ACC112 (cell line): ENCODE measurements at regions not wholly inside any gene's neighbourhood (a gene's known extent, or its start where the extent isn't known, plus 50 kb on each side); places are given as distances from the start of the nearest gene placed in this dataset.

Experiments used
- H2AFZ ChIP-seq: fragments of 200-600 bp; sonication (generic); one replicate; pipeline ENCODE4 v1.6.0; 2017; ENCODE audit warnings: antibody characterized with exemption, low read length; ENCODE audit not compliant: unreplicated experiment
- H3K27ac ChIP-seq: fragments of 200-600 bp; sonication (generic); 2 replicates; pipeline ENCODE4 v1.5.1; 2014; ENCODE audit warnings: low read depth, mild to moderate bottlenecking, antibody characterized with exemption, low read length, moderate library complexity
- H3K27me3 ChIP-seq: fragments of 200-600 bp; sonication (generic); 2 replicates; pipeline ENCODE4 v1.6.1; 2014; ENCODE audit warnings: mild to moderate bottlenecking, antibody characterized with exemption, low read length, moderate library complexity, mixed read lengths; ENCODE audit not compliant: insufficient read depth
- H3K36me3 ChIP-seq: fragments of 200-600 bp; sonication (generic); 2 replicates; pipeline ENCODE4 v1.6.1; 2016; ENCODE audit warnings: mild to moderate bottlenecking, antibody characterized with exemption, low read length, moderate library complexity, mixed read lengths; ENCODE audit not compliant: insufficient read depth
- H3K4me1 ChIP-seq: fragments of 200-600 bp; sonication (generic); one replicate; pipeline ENCODE4 v1.6.1; 2016; ENCODE audit warnings: low read length, mixed read lengths; ENCODE audit not compliant: insufficient read depth, unreplicated experiment, control insufficient read depth
- H3K4me3 ChIP-seq: fragments of 200-600 bp; sonication (generic); 2 replicates; pipeline ENCODE4 v1.5.1; 2014; ENCODE audit warnings: mild to moderate bottlenecking, low read depth, low read length
- H3K79me2 ChIP-seq: fragments of 200-600 bp; sonication (generic); one replicate; pipeline ENCODE4 v1.6.0; 2016; ENCODE audit warnings: low read length; ENCODE audit not compliant: control insufficient read depth, unreplicated experiment, insufficient read depth

DNA sequence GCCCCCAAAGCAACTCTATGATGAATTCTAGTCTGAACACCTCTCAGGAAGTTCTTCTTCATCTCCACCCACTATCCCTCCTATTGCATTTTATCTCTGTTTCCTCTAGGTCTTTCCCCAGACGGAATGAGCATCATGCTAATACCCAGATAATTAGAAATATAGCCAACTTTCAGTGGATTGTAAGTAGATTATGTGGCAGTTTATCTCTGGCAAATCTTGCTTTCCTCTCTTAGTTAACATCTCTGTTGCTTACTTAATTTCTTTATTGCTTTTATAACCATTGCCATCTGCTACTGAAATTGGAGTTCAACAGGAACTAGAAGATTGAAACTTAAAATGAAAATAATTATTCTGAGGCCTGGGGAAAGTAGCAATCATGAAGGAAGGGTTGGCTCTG, 378.6 kb downstream of the RPS6KC1 start:
- Histone ChIP-seq H3K4me3 (no peak overlapping the region), H3K4me1 (no peaks in the 10 kb centered on the region)

DNA sequence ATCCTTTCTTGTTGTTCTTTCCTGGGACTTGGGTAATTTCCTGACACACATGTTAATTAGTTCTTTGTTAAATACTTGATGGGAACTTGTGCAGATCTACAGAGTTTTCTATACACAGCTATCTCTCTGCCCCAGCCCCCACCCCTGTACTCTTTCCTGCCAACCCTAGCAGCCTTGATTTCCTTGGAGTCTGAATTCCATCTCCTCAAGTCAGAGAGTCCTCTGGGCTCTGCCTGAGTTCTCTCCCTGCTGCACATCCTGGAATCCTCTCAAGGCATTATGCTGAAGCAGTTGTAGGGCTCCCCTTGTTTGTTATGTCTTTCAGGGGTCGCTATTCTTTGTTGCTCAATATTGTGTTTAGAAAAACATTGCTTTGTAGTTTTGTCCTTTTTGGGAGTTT, 384.7 kb downstream of the RPS6KC1 start:
- Histone ChIP-seq H3K36me3 (no peaks in the 10 kb centered on the region), H2AFZ (no peak overlapping the region), H3K79me2 (no peaks in the 10 kb centered on the region), H3K27ac (no peak overlapping the region), H3K4me3 (no peak overlapping the region), H3K27me3 (0 out of 2 replicates have a peak, but pooled peaks cover 2% of the 10 kb centered on the region), H3K4me1 (no peaks in the 10 kb centered on the region)

More for the DNA sequence above, 378.6 kb downstream of the RPS6KC1 start:
- Histone ChIP-seq H2AFZ (no peak overlapping the region), H3K36me3 (no peaks in the 10 kb centered on the region), H3K27ac (no peak overlapping the region), H3K27me3 (peaks cover 20% of the 10 kb centered on the region; the same call in 1 of the 2 replicates), H3K79me2 (no peaks in the 10 kb centered on the region)

- 0 out of 2 replicates have a peak, but pooled peaks cover 2% of the 10 kb centered on the region for H3K27me3 ChIP-seq
- H3K36me3 ChIP-seq: no peaks in the 10 kb centered on the region
- H3K79me2 ChIP-seq: no peaks in the 10 kb centered on the region
- no peak overlapping the region for H3K4me3 ChIP-seq
- H2AFZ ChIP-seq: no peak overlapping the region
- H3K4me1 ChIP-seq: no peaks in the 10 kb centered on the region
- no peak overlapping the region for H3K27ac ChIP-seq
These were observed 387.3 kb downstream of the RPS6KC1 start for GRCh38 chr1:213438339-213438738.

GRCh38 chr1:213439703-213440102, 388.7 kb downstream of the RPS6KC1 start:
- Histone ChIP-seq H2AFZ (no peak overlapping the region), H3K4me3 (no peak overlapping the region), H3K36me3 (no peaks in the 10 kb centered on the region), H3K4me1 (no peaks in the 10 kb centered on the region), H3K27ac (no peak overlapping the region), H3K79me2 (no peaks in the 10 kb centered on the region), H3K27me3 (0 out of 2 replicates have a peak, but pooled peaks cover 2% of the 10 kb centered on the region)

DNA sequence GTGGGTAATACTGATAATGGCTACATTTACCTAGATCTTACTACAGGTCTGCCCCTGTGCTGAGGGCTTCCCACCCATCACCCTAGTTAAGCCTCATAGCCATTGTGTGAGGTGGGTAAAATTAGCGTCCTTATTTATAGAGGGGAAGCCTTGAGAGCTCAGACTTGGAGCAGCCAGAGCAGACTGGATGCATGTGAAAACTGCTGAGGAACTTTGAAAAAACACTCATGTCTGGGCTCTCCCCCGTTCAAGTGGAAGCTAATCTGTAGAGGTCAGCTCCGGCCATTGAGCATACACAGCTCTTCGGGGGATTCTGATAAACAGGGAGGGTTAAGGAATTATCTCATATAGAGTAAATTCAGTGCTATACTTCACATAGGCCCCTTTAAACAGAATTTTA, 389.7 kb downstream of the RPS6KC1 start:
- H3K27ac ChIP-seq: no peak overlapping the region
- no peaks in the 10 kb centered on the region for H3K4me1 ChIP-seq
- no peaks in the 10 kb centered on the region for H3K79me2 ChIP-seq
- H3K36me3 ChIP-seq: no peaks in the 10 kb centered on the region
- H3K27me3 ChIP-seq: 0 out of 2 replicates have a peak, but pooled peaks cover 2% of the 10 kb centered on the region
- no peak overlapping the region for H2AFZ ChIP-seq
- no peak overlapping the region for H3K4me3 ChIP-seq

GRCh38 chr1:213443415-213443814, 392.4 kb downstream of the RPS6KC1 start:
- Histone ChIP-seq H3K4me3 (no peak overlapping the region), H3K27me3 (peaks cover 3% of the 10 kb centered on the region; the same call in 1 of the 2 replicates), H3K27ac (no peak overlapping the region), H3K4me1 (no peaks in the 10 kb centered on the region), H2AFZ (no peak overlapping the region), H3K36me3 (no peaks in the 10 kb centered on the region), H3K79me2 (no peaks in the 10 kb centered on the region)

DNA sequence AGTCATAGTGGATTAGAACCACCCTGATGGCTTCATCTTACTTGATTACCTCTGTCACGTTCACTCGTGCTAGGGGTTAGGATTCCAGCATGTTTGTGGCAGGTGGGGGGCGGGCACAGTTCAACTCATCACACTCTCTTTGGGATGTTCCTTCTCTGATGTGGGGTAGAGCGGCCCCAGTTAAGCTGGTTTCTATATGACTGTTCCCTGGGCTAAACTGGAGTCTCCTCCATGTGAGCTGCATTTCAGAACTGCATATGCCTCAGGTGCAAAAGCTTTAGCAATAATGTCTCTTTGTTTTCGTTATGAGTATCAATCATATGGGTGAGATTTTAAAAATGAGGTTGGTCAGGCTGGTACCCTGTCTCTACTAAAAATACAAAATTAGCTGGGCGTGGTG, 393.2 kb downstream of the RPS6KC1 start:
- Histone ChIP-seq H3K36me3 (no peaks in the 10 kb centered on the region), H3K79me2 (no peaks in the 10 kb centered on the region), H3K4me3 (no peak overlapping the region), H3K27ac (no peak overlapping the region), H3K27me3 (peaks cover 9% of the 10 kb centered on the region; the same call in 1 of the 2 replicates), H3K4me1 (no peaks in the 10 kb centered on the region), H2AFZ (no peak overlapping the region)

- Histone ChIP-seq H3K36me3 (no peaks in the 10 kb centered on the region), H3K27ac (no peak overlapping the region), H3K4me3 (no peak overlapping the region), H3K79me2 (no peaks in the 10 kb centered on the region), H3K4me1 (no peaks in the 10 kb centered on the region), H2AFZ (no peak overlapping the region), H3K27me3 (peaks cover 21% of the 10 kb centered on the region)
These were observed 395.5 kb downstream of the RPS6KC1 start for GRCh38 chr1:213446496-213446895.

GRCh38 chr1:213448360-213448759, 397.3 kb downstream of the RPS6KC1 start:
- Histone ChIP-seq H3K79me2 (no peaks in the 10 kb centered on the region), H3K27ac (no peak overlapping the region), H2AFZ (no peak overlapping the region), H3K4me3 (no peak overlapping the region), H3K36me3 (no peaks in the 10 kb centered on the region), H3K4me1 (no peaks in the 10 kb centered on the region), H3K27me3 (peaks cover 21% of the 10 kb centered on the region)

GRCh38 chr1:213448776-213449175, 397.7 kb downstream of the RPS6KC1 start:
- Histone ChIP-seq H3K79me2 (no peaks in the 10 kb centered on the region), H2AFZ (no peak overlapping the region), H3K36me3 (no peaks in the 10 kb centered on the region), H3K4me3 (no peak overlapping the region), H3K27ac (no peak overlapping the region), H3K27me3 (peaks cover 21% of the 10 kb centered on the region), H3K4me1 (no peaks in the 10 kb centered on the region)

GRCh38 chr1:213452501-213452900, 401.5 kb downstream of the RPS6KC1 start:
- Histone ChIP-seq H3K36me3 (no peaks in the 10 kb centered on the region), H3K79me2 (no peaks in the 10 kb centered on the region), H2AFZ (no peak overlapping the region), H3K4me3 (no peak overlapping the region), H3K27me3 (peaks cover 21% of the 10 kb centered on the region), H3K4me1 (no peaks in the 10 kb centered on the region), H3K27ac (no peak overlapping the region)
